Vagina (tissue), 2 donors: ENCODE measurements at regions not wholly inside any gene's neighbourhood (a gene's known extent, or its start where the extent isn't known, plus 50 kb on each side); places are given as distances from the start of the nearest gene placed in this dataset.

Experiments
- POLR2AphosphoS5 ChIP-seq, 2 donors: sonication (generic); formaldehyde crosslinking; IDR thresholded peaks; one replicate each; pipeline ENCODE4 v1.9.0; 2017; ENCODE audit warnings: antibody characterized with exemption in 2 of 2, mild to moderate bottlenecking in 2 of 2, low read depth in 1 of 2; ENCODE audit not compliant: insufficient read depth in 1 of 2
- TF ChIP-seq, protein P1 (sequence below), 3 experiments: fragments of 450-650 bp in 2 of 3; fragments of 200-600 bp in 1 of 3; sonication (generic) in 1 of 3; IDR thresholded peaks; one replicate each; pipeline ENCODE4 v1.5.1; 2017 to 2019; ENCODE audit warnings: antibody characterized with exemption in 3 of 3, mild to moderate bottlenecking in 2 of 3, moderate library complexity in 2 of 3

DNA sequence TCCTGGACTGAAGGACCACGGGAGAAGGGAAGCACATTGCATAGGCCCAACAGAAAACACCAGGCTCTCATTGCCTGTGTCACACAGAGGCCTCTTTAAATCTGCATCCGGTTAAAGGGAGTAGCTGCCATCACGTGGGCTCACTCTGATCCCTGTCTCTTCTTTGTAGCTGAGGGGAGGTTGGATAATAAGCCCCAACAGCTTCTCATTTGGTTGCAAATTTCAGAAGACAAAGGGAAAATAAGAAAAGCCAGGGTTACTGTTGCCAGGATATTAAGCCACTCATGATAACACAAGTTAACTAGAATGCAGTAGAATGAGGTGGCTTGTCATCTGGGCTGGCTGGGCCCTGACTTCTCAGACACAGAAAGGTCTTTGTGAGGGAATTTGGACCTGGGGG is 325.1 kb upstream of the ERCC4 start:
- TF ChIP-seq, protein P1, sequence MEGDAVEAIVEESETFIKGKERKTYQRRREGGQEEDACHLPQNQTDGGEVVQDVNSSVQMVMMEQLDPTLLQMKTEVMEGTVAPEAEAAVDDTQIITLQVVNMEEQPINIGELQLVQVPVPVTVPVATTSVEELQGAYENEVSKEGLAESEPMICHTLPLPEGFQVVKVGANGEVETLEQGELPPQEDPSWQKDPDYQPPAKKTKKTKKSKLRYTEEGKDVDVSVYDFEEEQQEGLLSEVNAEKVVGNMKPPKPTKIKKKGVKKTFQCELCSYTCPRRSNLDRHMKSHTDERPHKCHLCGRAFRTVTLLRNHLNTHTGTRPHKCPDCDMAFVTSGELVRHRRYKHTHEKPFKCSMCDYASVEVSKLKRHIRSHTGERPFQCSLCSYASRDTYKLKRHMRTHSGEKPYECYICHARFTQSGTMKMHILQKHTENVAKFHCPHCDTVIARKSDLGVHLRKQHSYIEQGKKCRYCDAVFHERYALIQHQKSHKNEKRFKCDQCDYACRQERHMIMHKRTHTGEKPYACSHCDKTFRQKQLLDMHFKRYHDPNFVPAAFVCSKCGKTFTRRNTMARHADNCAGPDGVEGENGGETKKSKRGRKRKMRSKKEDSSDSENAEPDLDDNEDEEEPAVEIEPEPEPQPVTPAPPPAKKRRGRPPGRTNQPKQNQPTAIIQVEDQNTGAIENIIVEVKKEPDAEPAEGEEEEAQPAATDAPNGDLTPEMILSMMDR (IDR thresholded peaks at IDR 0.05): no peak
- no peak for TF ChIP-seq POLR2AphosphoS5 (IDR thresholded peaks at IDR 0.05; ENCODE audit: insufficient read depth in 1 of 2, low read depth in 1 of 2)
